ENCODE measurements at regions not wholly inside any gene's neighbourhood (a gene's known extent, or its start where the extent isn't known, plus 50 kb on each side); places are given as distances from the start of the nearest gene placed in this dataset.
"Not testable (repeated sequence)": the region's sequence is repeated elsewhere in the genome, so short reads cannot be mapped to it uniquely, and the experiment has no call there.

GRCh38 chr20:29031262-29031982 lies 2226.0 kb upstream of the DEFB115 start:
- H3K4me1 ChIP-seq (ENCODE audit: control insufficient read depth, insufficient read depth, low read length); H3K4me3 ChIP-seq (ENCODE audit: low read depth, low read length); H3K9me3 ChIP-seq (ENCODE audit: control insufficient read depth, insufficient read depth, low read length); H3K27ac ChIP-seq (ENCODE audit: low read depth, low read length); DNase-seq (ENCODE audit: low read depth in 4 of 6, low spot score in 6 of 6); H3K36me3 ChIP-seq (ENCODE audit: control insufficient read depth, insufficient read depth, low read length); H3K27me3 ChIP-seq (ENCODE audit: control insufficient read depth, insufficient read depth, low read length): not testable (repeated sequence)
- WGBS (ENCODE audit: insufficient coverage) = 61% methylated on average over 4 of the region's 16 CpGs

GRCh38 chr20:29044239-29044638 lies 2213.2 kb upstream of the DEFB115 start:
- H3K27ac ChIP-seq (ENCODE audit: low read depth, low read length); H3K4me1 ChIP-seq (ENCODE audit: control insufficient read depth, insufficient read depth, low read length); H3K27me3 ChIP-seq (ENCODE audit: control insufficient read depth, insufficient read depth, low read length); H3K36me3 ChIP-seq (ENCODE audit: control insufficient read depth, insufficient read depth, low read length); H3K4me3 ChIP-seq (ENCODE audit: low read depth, low read length); H3K9me3 ChIP-seq (ENCODE audit: control insufficient read depth, insufficient read depth, low read length); DNase-seq (ENCODE audit: low read depth in 4 of 6, low spot score in 6 of 6): not testable (repeated sequence)
- WGBS (ENCODE audit: insufficient coverage) = 76% methylated on average over 12 of the region's 12 CpGs

GRCh38 chr20:29050008-29050606 lies 2207.4 kb upstream of the DEFB115 start:
- 49% methylated on average over 3 of the region's 4 CpGs for WGBS (ENCODE audit: insufficient coverage)
- not testable (repeated sequence) for H3K36me3 ChIP-seq (ENCODE audit: control insufficient read depth, insufficient read depth, low read length); H3K4me1 ChIP-seq (ENCODE audit: control insufficient read depth, insufficient read depth, low read length); H3K27ac ChIP-seq (ENCODE audit: low read depth, low read length); DNase-seq (ENCODE audit: low read depth in 4 of 6, low spot score in 6 of 6); H3K27me3 ChIP-seq (ENCODE audit: control insufficient read depth, insufficient read depth, low read length); H3K4me3 ChIP-seq (ENCODE audit: low read depth, low read length); H3K9me3 ChIP-seq (ENCODE audit: control insufficient read depth, insufficient read depth, low read length)

GRCh38 chr20:29057866-29058484 lies 2199.5 kb upstream of the DEFB115 start:
- not testable (repeated sequence) for DNase-seq (ENCODE audit: low read depth in 4 of 6, low spot score in 6 of 6); H3K4me1 ChIP-seq (ENCODE audit: control insufficient read depth, insufficient read depth, low read length); H3K27me3 ChIP-seq (ENCODE audit: control insufficient read depth, insufficient read depth, low read length); H3K27ac ChIP-seq (ENCODE audit: low read depth, low read length); H3K36me3 ChIP-seq (ENCODE audit: control insufficient read depth, insufficient read depth, low read length); H3K9me3 ChIP-seq (ENCODE audit: control insufficient read depth, insufficient read depth, low read length); H3K4me3 ChIP-seq (ENCODE audit: low read depth, low read length)
- WGBS (ENCODE audit: insufficient coverage) = no CpG with 5 or more reads among the region's 6 CpGs

- H3K27ac ChIP-seq (ENCODE audit: low read depth, low read length); H3K4me3 ChIP-seq (ENCODE audit: low read depth, low read length); H3K36me3 ChIP-seq (ENCODE audit: control insufficient read depth, insufficient read depth, low read length); H3K4me1 ChIP-seq (ENCODE audit: control insufficient read depth, insufficient read depth, low read length); H3K27me3 ChIP-seq (ENCODE audit: control insufficient read depth, insufficient read depth, low read length); DNase-seq (ENCODE audit: low read depth in 4 of 6, low spot score in 6 of 6); H3K9me3 ChIP-seq (ENCODE audit: control insufficient read depth, insufficient read depth, low read length): not testable (repeated sequence)
- WGBS (ENCODE audit: insufficient coverage) = 77% methylated on average over 11 of the region's 11 CpGs
Measured at GRCh38 chr20:29062451-29062850, 2195.0 kb upstream of the DEFB115 start.

GRCh38 chr20:29066341-29066740 lies 2191.1 kb upstream of the DEFB115 start:
- DNase-seq (ENCODE audit: low read depth in 4 of 6, low spot score in 6 of 6); H3K27me3 ChIP-seq (ENCODE audit: control insufficient read depth, insufficient read depth, low read length); H3K4me3 ChIP-seq (ENCODE audit: low read depth, low read length); H3K27ac ChIP-seq (ENCODE audit: low read depth, low read length); H3K4me1 ChIP-seq (ENCODE audit: control insufficient read depth, insufficient read depth, low read length); H3K36me3 ChIP-seq (ENCODE audit: control insufficient read depth, insufficient read depth, low read length); H3K9me3 ChIP-seq (ENCODE audit: control insufficient read depth, insufficient read depth, low read length): not testable (repeated sequence)
- WGBS (ENCODE audit: insufficient coverage) = 25% methylated on average over 1 of the region's 1 CpG

GRCh38 chr20:29073640-29074039 lies 2183.8 kb upstream of the DEFB115 start:
- DNase-seq (ENCODE audit: low read depth in 4 of 6, low spot score in 6 of 6); H3K9me3 ChIP-seq (ENCODE audit: control insufficient read depth, insufficient read depth, low read length); H3K36me3 ChIP-seq (ENCODE audit: control insufficient read depth, insufficient read depth, low read length); H3K4me1 ChIP-seq (ENCODE audit: control insufficient read depth, insufficient read depth, low read length); H3K27ac ChIP-seq (ENCODE audit: low read depth, low read length); H3K4me3 ChIP-seq (ENCODE audit: low read depth, low read length); H3K27me3 ChIP-seq (ENCODE audit: control insufficient read depth, insufficient read depth, low read length): not testable (repeated sequence)
- WGBS (ENCODE audit: insufficient coverage) = 60% methylated on average over 6 of the region's 8 CpGs

- Histone ChIP-seq H3K4me3 (ENCODE audit: low read depth, low read length) (peak overlapping the region; percentile 40), H3K4me1 (ENCODE audit: control insufficient read depth, insufficient read depth, low read length) (no peaks in the 10 kb centered on the region), H3K27me3 (ENCODE audit: control insufficient read depth, insufficient read depth, low read length) (no peaks in the 10 kb centered on the region), H3K27ac (ENCODE audit: low read depth, low read length) (no peak overlapping the region), H3K36me3 (ENCODE audit: control insufficient read depth, insufficient read depth, low read length) (no peaks in the 10 kb centered on the region), H3K9me3 (ENCODE audit: control insufficient read depth, insufficient read depth, low read length) (peaks cover 4% of the 10 kb centered on the region)
- WGBS (ENCODE audit: insufficient coverage) = 34% methylated on average over 51 of the region's 68 CpGs
- DNase-seq (ENCODE audit: low read depth in 4 of 6, low spot score in 6 of 6) = no peak
Measured at GRCh38 chr20:29079769-29080690, 2177.4 kb upstream of the DEFB115 start.

- H3K4me3 ChIP-seq (ENCODE audit: low read depth, low read length); H3K27me3 ChIP-seq (ENCODE audit: control insufficient read depth, insufficient read depth, low read length); H3K9me3 ChIP-seq (ENCODE audit: control insufficient read depth, insufficient read depth, low read length); H3K4me1 ChIP-seq (ENCODE audit: control insufficient read depth, insufficient read depth, low read length); DNase-seq (ENCODE audit: low read depth in 4 of 6, low spot score in 6 of 6); H3K36me3 ChIP-seq (ENCODE audit: control insufficient read depth, insufficient read depth, low read length); H3K27ac ChIP-seq (ENCODE audit: low read depth, low read length): not testable (repeated sequence)
- no CpG with 5 or more reads among the region's 1 CpG for WGBS (ENCODE audit: insufficient coverage)
Measured at GRCh38 chr20:29081712-29082111, 2175.8 kb upstream of the DEFB115 start.

Data from spinal cord (tissue), 9 donors.